H1 (cell line): ENCODE measurements at regions not wholly inside any gene's neighbourhood (a gene's known extent, or its start where the extent isn't known, plus 50 kb on each side); places are given as distances from the start of the nearest gene placed in this dataset.

Source experiments
- RXRA ChIP-seq: IDR thresholded peaks from 2 replicates; pipeline ENCODE4 v1.6.1; 2011; ENCODE audit warnings: low read depth, mild to moderate bottlenecking, low read length, moderate library complexity; ENCODE audit not compliant: insufficient read depth
- SP1 ChIP-seq: IDR thresholded peaks from 2 replicates; pipeline ENCODE4 v1.6.1; 2011; ENCODE audit warnings: low read depth, low read length
- TEAD4 ChIP-seq: IDR thresholded peaks from 2 replicates; pipeline ENCODE4 v1.6.1; 2012; ENCODE audit warnings: low read depth, low read length, inconsistent platforms, mixed read lengths
- TF ChIP-seq, protein P1 (sequence below): fragments of 300-600 bp; sonication (generic); IDR thresholded peaks from 2 replicates; pipeline ENCODE4 v1.7.1; 2012; ENCODE audit warnings: low read length, moderate library complexity, mild to moderate bottlenecking, inconsistent platforms; ENCODE audit not compliant: insufficient replicate concordance
- TF ChIP-seq, protein P2 (sequence below), 3 experiments: IDR thresholded peaks; 1 replicate in 2 of 3; 2 replicates in 1 of 3; pipeline versions ENCODE4 v1.5.1 to v1.6.1; 2011; ENCODE audit warnings: low read length in 3 of 3, mild to moderate bottlenecking in 3 of 3, inconsistent platforms in 2 of 3, low read depth in 1 of 3, moderate library complexity in 1 of 3; ENCODE audit not compliant: insufficient read depth in 1 of 3; ENCODE audit errors: control extremely low read depth in 1 of 3

DNA sequence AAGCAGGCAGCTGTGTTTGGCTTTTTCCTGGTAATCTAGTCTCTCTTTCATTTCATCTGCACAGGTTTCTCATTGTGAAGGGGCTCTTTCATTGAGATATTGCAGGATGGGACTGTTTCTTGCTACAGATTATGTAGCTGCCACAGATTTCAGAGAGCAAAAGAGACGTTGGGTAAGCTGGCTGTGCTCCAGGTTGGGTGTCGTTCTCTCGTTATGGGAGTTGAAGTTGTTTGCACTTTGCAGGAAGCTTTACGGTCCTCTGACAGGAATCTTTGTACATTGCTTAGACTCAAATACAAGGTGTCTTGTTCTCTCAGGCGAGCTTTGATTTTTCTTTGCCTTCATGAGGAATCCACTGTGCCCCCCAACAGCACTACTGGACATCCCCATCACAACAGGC lies 72.4 kb downstream of the RBMY1D start (continued):
- TF ChIP-seq, protein P1, sequence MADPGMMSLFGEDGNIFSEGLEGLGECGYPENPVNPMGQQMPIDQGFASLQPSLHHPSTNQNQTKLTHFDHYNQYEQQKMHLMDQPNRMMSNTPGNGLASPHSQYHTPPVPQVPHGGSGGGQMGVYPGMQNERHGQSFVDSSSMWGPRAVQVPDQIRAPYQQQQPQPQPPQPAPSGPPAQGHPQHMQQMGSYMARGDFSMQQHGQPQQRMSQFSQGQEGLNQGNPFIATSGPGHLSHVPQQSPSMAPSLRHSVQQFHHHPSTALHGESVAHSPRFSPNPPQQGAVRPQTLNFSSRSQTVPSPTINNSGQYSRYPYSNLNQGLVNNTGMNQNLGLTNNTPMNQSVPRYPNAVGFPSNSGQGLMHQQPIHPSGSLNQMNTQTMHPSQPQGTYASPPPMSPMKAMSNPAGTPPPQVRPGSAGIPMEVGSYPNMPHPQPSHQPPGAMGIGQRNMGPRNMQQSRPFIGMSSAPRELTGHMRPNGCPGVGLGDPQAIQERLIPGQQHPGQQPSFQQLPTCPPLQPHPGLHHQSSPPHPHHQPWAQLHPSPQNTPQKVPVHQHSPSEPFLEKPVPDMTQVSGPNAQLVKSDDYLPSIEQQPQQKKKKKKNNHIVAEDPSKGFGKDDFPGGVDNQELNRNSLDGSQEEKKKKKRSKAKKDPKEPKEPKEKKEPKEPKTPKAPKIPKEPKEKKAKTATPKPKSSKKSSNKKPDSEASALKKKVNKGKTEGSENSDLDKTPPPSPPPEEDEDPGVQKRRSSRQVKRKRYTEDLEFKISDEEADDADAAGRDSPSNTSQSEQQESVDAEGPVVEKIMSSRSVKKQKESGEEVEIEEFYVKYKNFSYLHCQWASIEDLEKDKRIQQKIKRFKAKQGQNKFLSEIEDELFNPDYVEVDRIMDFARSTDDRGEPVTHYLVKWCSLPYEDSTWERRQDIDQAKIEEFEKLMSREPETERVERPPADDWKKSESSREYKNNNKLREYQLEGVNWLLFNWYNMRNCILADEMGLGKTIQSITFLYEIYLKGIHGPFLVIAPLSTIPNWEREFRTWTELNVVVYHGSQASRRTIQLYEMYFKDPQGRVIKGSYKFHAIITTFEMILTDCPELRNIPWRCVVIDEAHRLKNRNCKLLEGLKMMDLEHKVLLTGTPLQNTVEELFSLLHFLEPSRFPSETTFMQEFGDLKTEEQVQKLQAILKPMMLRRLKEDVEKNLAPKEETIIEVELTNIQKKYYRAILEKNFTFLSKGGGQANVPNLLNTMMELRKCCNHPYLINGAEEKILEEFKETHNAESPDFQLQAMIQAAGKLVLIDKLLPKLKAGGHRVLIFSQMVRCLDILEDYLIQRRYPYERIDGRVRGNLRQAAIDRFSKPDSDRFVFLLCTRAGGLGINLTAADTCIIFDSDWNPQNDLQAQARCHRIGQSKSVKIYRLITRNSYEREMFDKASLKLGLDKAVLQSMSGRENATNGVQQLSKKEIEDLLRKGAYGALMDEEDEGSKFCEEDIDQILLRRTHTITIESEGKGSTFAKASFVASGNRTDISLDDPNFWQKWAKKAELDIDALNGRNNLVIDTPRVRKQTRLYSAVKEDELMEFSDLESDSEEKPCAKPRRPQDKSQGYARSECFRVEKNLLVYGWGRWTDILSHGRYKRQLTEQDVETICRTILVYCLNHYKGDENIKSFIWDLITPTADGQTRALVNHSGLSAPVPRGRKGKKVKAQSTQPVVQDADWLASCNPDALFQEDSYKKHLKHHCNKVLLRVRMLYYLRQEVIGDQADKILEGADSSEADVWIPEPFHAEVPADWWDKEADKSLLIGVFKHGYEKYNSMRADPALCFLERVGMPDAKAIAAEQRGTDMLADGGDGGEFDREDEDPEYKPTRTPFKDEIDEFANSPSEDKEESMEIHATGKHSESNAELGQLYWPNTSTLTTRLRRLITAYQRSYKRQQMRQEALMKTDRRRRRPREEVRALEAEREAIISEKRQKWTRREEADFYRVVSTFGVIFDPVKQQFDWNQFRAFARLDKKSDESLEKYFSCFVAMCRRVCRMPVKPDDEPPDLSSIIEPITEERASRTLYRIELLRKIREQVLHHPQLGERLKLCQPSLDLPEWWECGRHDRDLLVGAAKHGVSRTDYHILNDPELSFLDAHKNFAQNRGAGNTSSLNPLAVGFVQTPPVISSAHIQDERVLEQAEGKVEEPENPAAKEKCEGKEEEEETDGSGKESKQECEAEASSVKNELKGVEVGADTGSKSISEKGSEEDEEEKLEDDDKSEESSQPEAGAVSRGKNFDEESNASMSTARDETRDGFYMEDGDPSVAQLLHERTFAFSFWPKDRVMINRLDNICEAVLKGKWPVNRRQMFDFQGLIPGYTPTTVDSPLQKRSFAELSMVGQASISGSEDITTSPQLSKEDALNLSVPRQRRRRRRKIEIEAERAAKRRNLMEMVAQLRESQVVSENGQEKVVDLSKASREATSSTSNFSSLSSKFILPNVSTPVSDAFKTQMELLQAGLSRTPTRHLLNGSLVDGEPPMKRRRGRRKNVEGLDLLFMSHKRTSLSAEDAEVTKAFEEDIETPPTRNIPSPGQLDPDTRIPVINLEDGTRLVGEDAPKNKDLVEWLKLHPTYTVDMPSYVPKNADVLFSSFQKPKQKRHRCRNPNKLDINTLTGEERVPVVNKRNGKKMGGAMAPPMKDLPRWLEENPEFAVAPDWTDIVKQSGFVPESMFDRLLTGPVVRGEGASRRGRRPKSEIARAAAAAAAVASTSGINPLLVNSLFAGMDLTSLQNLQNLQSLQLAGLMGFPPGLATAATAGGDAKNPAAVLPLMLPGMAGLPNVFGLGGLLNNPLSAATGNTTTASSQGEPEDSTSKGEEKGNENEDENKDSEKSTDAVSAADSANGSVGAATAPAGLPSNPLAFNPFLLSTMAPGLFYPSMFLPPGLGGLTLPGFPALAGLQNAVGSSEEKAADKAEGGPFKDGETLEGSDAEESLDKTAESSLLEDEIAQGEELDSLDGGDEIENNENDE: no peak
- TF ChIP-seq TEAD4 (no peak), SP1 (no peak), RXRA (no peak)
- TF ChIP-seq, protein P2, sequence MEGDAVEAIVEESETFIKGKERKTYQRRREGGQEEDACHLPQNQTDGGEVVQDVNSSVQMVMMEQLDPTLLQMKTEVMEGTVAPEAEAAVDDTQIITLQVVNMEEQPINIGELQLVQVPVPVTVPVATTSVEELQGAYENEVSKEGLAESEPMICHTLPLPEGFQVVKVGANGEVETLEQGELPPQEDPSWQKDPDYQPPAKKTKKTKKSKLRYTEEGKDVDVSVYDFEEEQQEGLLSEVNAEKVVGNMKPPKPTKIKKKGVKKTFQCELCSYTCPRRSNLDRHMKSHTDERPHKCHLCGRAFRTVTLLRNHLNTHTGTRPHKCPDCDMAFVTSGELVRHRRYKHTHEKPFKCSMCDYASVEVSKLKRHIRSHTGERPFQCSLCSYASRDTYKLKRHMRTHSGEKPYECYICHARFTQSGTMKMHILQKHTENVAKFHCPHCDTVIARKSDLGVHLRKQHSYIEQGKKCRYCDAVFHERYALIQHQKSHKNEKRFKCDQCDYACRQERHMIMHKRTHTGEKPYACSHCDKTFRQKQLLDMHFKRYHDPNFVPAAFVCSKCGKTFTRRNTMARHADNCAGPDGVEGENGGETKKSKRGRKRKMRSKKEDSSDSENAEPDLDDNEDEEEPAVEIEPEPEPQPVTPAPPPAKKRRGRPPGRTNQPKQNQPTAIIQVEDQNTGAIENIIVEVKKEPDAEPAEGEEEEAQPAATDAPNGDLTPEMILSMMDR (IDR thresholded peaks at IDR 0.05; ENCODE audit: control extremely low read depth in 1 of 3, insufficient read depth in 1 of 3, low read depth in 1 of 3, low read length in 3 of 3): no peak
